Endodermal cell (in vitro differentiated cells): ENCODE measurements at regions not wholly inside any gene's neighbourhood (a gene's known extent, or its start where the extent isn't known, plus 50 kb on each side); places are given as distances from the start of the nearest gene placed in this dataset.
A peak's percentile ranks its signal among the peaks of the same experiment; 100 is the strongest.

Experiments
- DNase-seq: peaks from one replicate; pipeline ENCODE4 v3.0.0-alpha.2; 2017
- H3K27ac ChIP-seq: 2 replicates; pipeline ENCODE4 v1.5.1; 2013; ENCODE audit warnings: mild to moderate bottlenecking, low read depth, low read length, moderate library complexity
- H3K27me3 ChIP-seq: 2 replicates; pipeline ENCODE4 v1.6.1; 2013; ENCODE audit warnings: mild to moderate bottlenecking, low read length, moderate library complexity; ENCODE audit not compliant: insufficient read depth, control insufficient read depth, poor library complexity, severe bottlenecking
- H3K36me3 ChIP-seq: 2 replicates; pipeline ENCODE4 v1.7.0; 2013; ENCODE audit warnings: mild to moderate bottlenecking, low read length, moderate library complexity; ENCODE audit not compliant: control insufficient read depth, insufficient read depth
- H3K4me1 ChIP-seq: one replicate; pipeline ENCODE4 v1.7.0; 2013; ENCODE audit warnings: low read length; ENCODE audit not compliant: control insufficient read depth, insufficient read depth
- H3K4me3 ChIP-seq: 2 replicates; pipeline ENCODE4 v1.5.1; 2013; ENCODE audit warnings: mild to moderate bottlenecking, low read length, moderate library complexity
- H3K9ac ChIP-seq: 2 replicates; pipeline ENCODE4 v1.6.1; 2013; ENCODE audit warnings: mild to moderate bottlenecking, low read length, moderate library complexity; ENCODE audit not compliant: poor library complexity, severe bottlenecking; ENCODE audit errors: extremely low read depth
- H3K9me3 ChIP-seq: 2 replicates; pipeline ENCODE4 v1.6.1; 2013; ENCODE audit warnings: mild to moderate bottlenecking, low read length, moderate library complexity; ENCODE audit not compliant: control insufficient read depth
- H3K27ac Mint-ChIP-seq: 2 replicates; pipeline ENCODE4 v1.8.0; 2020; ENCODE audit warnings: mixed read lengths
- H3K27me3 Mint-ChIP-seq: 2 replicates; pipeline ENCODE4 v1.8.0; 2021; ENCODE audit warnings: mild to moderate bottlenecking, mixed read lengths; ENCODE audit not compliant: insufficient read depth
- H3K36me3 Mint-ChIP-seq: 2 replicates; pipeline ENCODE4 v1.8.0; 2020; ENCODE audit warnings: low read depth, mixed read lengths
- H3K4me1 Mint-ChIP-seq: 2 replicates; pipeline ENCODE4 v1.8.0; 2020; ENCODE audit warnings: mixed read lengths
- H3K4me3 Mint-ChIP-seq: 2 replicates; pipeline ENCODE4 v1.8.0; 2020; ENCODE audit warnings: mild to moderate bottlenecking, moderate library complexity, mixed read lengths
- H3K9me3 Mint-ChIP-seq: 2 replicates; pipeline ENCODE4 v1.8.0; 2020; ENCODE audit warnings: mild to moderate bottlenecking, mixed read lengths
- WGBS, 2 experiments: methylation state at CpG; one replicate each; pipeline versions ENCODE4 v1.1.5 to v1.1.7; 2013; ENCODE audit warnings: missing lambda C conversion rate in 2 of 2, mixed read lengths in 1 of 2; ENCODE audit not compliant: insufficient coverage in 1 of 2, insufficient read length in 1 of 2; 5-methylcytosine and 5-hydroxymethylcytosine counted together
- TF ChIP-seq, protein P1 (sequence below): fragments of 200-600 bp; sonication (generic); conservative IDR thresholded peaks from 2 replicates; pipeline ENCODE4 v1.5.0; 2021; ENCODE audit warnings: antibody characterized with exemption, mild to moderate bottlenecking

DNA sequence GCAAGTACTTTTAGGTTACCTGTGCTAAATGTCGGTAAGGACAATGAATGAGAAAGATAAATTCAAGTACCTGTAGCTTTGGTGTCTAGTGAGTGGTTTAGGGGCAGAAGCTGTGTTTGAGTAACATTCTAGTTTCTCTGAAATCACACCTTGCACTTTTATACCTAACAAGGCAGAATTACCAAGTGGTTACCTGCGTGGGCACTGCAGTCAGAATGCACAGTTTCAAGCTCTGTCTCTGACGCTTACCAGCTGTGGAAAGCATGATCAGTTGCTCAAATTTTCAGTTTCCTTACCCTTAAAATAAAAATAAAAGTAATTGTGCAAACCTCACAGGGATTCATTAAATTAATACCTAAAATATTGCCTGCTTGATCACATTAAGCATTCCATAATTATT, 846.9 kb upstream of the VRK2 start:
- Histone ChIP-seq H3K27ac (no peak overlapping the region), H3K4me3 (no peak overlapping the region), H3K27me3 (no peaks in the 10 kb centered on the region), H3K9me3 (no peaks in the 10 kb centered on the region), H3K4me1 (no peaks in the 10 kb centered on the region), H3K9ac (no peak overlapping the region), H3K36me3 (no peaks in the 10 kb centered on the region)
- TF ChIP-seq, protein P1, sequence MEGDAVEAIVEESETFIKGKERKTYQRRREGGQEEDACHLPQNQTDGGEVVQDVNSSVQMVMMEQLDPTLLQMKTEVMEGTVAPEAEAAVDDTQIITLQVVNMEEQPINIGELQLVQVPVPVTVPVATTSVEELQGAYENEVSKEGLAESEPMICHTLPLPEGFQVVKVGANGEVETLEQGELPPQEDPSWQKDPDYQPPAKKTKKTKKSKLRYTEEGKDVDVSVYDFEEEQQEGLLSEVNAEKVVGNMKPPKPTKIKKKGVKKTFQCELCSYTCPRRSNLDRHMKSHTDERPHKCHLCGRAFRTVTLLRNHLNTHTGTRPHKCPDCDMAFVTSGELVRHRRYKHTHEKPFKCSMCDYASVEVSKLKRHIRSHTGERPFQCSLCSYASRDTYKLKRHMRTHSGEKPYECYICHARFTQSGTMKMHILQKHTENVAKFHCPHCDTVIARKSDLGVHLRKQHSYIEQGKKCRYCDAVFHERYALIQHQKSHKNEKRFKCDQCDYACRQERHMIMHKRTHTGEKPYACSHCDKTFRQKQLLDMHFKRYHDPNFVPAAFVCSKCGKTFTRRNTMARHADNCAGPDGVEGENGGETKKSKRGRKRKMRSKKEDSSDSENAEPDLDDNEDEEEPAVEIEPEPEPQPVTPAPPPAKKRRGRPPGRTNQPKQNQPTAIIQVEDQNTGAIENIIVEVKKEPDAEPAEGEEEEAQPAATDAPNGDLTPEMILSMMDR, result no peak
- WGBS, 2 experiments, result 91 to 92% methylated on average over 2 to 3 of the region's 3 CpGs
- DNase-seq, result no peak
- no peaks in the 10 kb centered on the region for H3K9me3 Mint-ChIP-seq
- H3K4me1 Mint-ChIP-seq, result peaks cover 5% of the 10 kb centered on the region
- H3K4me3 Mint-ChIP-seq, result no peak overlapping the region
- no peaks in the 10 kb centered on the region for H3K27me3 Mint-ChIP-seq
- no peaks in the 10 kb centered on the region for H3K36me3 Mint-ChIP-seq
- H3K27ac Mint-ChIP-seq, result no peak overlapping the region

DNA sequence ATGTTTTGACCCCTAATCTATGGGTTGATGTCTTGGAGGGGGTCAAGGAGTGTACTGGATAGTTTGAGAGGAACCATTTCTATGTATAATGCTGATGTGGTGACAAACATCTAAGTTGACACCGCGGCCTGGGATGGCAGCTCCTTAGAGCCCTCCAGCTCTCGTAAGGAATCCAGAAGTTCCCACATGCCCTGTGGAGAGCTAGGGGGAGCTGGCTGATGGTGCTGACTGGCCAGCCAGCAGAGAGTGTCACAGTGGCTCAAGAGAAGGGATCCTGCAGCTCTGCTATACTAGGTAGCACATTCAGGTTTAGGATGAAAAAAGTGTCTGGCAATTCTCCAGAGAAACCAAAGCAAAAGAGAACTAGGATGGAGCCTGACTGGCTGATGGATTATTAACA, 842.2 kb upstream of the VRK2 start:
- Mint-ChIP-seq H3K4me3 (no peak overlapping the region), H3K27me3 (no peaks in the 10 kb centered on the region), H3K27ac (no peak overlapping the region), H3K36me3 (no peaks in the 10 kb centered on the region), H3K4me1 (no peaks in the 10 kb centered on the region), H3K9me3 (no peaks in the 10 kb centered on the region)
- 53% methylated on average over 3 of the region's 3 CpGs; no CpG with 5 or more reads in 1 of the 2 experiments for WGBS, 2 experiments
- no peak overlapping the region for H3K9ac ChIP-seq
- no peaks in the 10 kb centered on the region for H3K36me3 ChIP-seq
- H3K27ac ChIP-seq, result no peak overlapping the region
- peak; percentile 63 for DNase-seq
- no peaks in the 10 kb centered on the region for H3K9me3 ChIP-seq
- H3K4me3 ChIP-seq, result no peak overlapping the region
- H3K27me3 ChIP-seq, result no peaks in the 10 kb centered on the region
- TF ChIP-seq, protein P1, result no peak
- H3K4me1 ChIP-seq, result no peaks in the 10 kb centered on the region

DNA sequence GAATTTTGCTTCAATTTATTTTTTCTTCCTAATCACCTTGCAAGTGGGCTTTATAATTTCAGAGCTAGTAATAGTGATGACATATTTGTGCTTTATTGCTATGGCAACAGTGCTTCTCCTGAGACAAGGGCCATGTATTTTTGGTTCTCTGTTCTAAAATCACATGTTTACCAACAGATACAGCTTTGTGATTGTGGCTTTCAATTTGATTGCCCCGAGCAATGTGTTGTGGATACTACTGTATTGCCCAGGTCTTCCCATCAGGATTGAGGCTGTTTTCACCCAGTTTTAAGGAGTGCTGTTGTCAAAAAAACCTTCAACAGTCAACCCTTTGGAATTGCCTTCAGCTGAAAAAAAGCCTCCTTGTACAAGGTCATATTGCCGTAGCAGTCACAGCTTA, 841.4 kb upstream of the VRK2 start:
- H3K36me3 Mint-ChIP-seq, result no peaks in the 10 kb centered on the region
- no peaks in the 10 kb centered on the region for H3K27me3 Mint-ChIP-seq
- H3K27ac Mint-ChIP-seq, result no peak overlapping the region
- no peaks in the 10 kb centered on the region for H3K4me1 Mint-ChIP-seq
- no peaks in the 10 kb centered on the region for H3K9me3 Mint-ChIP-seq
- Histone ChIP-seq H3K4me1 (no peaks in the 10 kb centered on the region), H3K9me3 (no peaks in the 10 kb centered on the region), H3K27ac (no peak overlapping the region), H3K4me3 (no peak overlapping the region), H3K36me3 (no peaks in the 10 kb centered on the region), H3K27me3 (no peaks in the 10 kb centered on the region), H3K9ac (no peak overlapping the region)
- WGBS, 2 experiments, result 92 to 100% methylated on average over 2 of the region's 2 CpGs
- TF ChIP-seq, protein P1, result no peak
- no peak overlapping the region for H3K4me3 Mint-ChIP-seq
- no peak for DNase-seq
